HG03039 (cell line): ENCODE measurements at regions not wholly inside any gene's neighbourhood (a gene's known extent, or its start where the extent isn't known, plus 50 kb on each side); places are given as distances from the start of the nearest gene placed in this dataset.
"Not testable (repeated sequence)": the region's sequence is repeated elsewhere in the genome, so short reads cannot be mapped to it uniquely, and the experiment has no call there.

Source experiments
- ATAC-seq: cut with Tn5 transposase; IDR thresholded peaks from one replicate; pipeline ENCODE4 v1.9.1; 2021; ENCODE audit warnings: mild to moderate bottlenecking, moderate library complexity; ENCODE audit not compliant: unreplicated experiment

DNA sequence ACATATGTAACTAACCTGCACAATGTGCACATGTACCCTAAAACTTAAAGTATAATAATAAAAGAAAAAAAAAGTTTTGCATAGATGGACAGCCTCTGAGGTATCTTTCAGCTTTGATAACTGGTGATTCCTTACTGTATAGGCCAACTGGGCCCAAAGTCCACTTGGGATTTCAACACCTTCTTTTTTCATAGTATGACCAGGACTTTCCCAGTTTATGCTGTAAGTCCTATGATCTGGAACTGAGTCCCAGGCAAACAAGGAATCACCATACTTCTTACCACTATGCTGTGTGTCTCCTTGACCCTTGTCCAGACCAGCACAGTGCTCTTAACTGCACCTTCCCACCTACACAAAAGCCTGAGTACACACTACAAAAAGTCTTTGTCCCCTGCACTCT is 205.1 kb upstream of the RBBP8 start:
- ATAC-seq = no peak

DNA sequence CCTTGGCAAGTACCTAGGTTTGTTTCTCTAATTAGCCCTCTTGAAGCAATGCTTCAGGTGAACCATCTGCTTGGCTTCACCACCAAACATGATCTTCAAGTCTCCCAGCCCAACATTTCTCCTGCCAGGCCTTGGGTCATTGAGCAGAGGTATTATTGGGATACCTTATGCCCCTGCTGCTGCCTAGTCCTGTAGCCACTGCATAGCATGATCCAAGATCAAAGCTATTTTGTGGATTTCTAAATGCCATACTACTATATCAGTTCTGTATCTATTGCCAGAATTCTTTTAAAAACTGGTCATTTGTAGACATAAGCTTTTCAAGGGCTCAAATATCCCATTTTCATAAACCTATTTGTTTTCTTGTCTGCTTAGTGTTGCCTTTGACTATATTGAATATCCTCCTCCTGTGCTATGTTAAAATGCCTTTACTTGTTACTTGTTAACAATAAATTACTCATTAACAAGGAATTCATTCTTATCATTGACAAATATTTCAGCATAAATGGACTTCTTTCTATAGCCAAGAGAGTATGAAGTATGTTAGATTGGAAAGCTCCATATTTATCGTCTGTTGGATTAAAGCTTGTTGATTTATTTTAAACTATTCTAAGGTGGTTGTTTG is 204.5 kb upstream of the RBBP8 start:
- ATAC-seq = no peak

DNA sequence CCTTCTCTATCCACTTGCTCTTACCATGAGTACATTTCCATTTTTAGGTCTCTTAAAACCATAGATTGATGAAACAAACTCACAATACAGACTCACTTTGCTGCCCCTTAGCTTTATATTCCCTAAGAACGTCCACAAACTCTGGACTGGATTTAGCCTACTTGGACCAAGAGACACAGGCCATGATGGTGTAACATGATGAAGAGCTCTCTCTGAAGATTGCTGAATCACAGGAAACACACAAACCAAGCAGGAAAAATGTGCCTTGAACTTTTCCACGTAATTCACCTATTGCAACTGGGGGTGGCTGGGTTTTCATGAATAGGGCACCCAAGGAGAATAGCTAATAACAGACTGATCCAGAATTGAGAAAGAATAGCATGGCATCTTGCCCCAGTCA is 201.7 kb upstream of the RBBP8 start:
- ATAC-seq = no peak

DNA sequence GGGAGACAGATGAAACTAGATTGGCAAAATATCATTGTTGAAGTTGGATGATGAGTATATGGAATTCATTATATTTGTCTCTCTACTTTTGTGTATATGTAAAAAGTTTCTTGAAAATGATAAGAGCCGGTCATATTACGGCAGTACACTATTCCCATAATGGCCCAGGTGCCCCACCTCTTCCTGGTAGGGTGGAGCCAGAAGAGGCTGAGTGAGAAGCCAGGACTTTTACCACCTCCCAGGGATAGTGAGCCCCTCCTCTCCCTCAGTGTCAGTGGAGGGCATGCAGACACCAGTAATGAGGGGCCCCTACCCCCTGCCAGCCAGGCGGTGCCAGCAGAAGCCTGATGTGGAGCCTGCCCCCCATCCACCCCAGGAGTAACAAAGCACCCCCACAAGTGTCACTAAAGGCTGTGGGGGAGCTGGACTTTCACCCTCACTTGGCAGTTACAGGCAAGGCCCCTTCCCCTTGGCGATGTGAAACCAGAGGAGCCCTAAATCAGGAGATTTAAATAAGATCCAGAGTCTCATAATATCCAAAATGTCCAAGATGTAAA is 198.9 kb upstream of the RBBP8 start:
- ATAC-seq = no peak

DNA sequence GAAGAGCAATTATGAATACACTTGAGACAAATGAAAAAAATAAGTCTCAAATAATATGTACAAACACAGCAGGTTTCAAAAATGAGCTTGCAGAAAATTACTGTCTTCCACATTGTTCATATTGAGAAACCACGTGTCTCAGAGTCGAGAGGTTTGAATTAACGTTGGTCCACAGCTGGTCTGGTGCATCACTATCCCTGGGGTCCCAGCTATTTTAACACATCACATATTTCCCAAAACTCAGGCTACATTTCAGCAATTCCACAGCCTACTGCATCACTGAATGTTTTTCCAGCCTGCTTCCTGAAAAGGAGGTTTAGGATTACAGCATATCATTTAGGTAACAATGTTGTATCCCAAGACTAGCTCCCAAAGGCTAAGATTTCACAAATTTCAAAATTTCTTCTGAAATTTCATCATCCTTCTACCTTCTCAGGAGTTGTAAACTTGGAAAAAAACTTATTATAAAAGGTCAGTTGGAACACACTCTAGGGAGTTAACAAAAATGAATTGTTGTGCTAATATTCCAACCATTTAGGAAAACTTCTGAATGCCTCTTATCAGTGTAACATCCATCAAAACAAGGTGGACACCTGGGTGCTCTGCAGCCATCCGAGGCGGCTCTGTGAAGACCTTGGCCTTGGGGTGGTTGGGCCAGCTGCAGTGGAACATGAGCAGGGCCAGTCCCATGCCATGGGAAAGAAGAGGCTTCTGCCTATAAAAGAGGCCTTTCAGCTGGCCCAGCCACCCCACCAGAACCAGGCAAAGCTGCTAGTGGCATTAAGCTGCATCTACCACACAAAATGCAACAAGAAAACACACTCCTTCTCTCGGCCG is 198.1 kb upstream of the RBBP8 start:
- ATAC-seq = no peak

DNA sequence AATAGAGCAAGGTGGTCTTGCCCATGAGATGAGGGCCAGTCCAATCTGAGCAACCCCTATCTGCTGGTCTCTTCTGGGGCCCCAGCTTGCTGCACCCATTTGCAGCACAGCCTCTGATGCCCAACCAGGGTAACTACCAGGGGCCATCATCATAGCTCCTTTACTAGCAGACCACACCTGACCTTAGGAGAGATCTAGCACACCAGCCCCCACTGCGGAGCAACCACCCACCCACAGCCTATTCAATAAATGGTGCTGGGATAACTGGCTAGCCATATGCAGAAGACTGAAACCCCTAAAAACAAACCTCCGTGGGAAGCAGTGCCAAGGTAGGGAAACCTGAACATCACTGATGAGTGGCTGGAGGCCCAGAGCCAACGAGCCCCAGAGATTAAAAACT is 196.1 kb upstream of the RBBP8 start:
- ATAC-seq = no peak

DNA sequence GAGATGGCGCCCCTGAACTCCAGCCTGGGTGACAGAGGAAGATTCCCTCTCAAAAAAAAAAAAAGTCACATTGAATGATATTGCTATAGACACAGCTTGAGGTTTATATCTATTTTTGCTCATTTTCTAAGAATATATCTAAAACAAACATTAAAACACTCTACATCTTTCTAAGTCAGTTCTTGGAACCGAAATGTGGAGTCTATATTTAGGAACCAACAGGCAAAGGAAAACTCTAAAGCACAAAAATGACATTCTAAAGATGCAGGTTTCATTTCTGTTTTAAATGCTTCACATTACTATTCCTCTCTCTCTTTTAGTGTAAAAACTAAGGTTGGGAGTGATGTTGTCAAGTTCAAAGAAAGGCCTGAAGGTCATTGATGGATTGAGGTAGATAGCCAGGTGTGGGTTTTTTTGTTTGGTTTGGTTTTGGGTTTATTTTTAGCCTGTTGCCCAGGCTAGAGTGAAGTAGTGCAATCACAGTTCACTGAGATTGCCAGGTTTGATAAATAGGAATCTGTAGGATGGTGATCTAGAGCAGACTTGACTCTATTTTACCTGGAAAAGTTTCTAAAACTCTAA is 194.0 kb upstream of the RBBP8 start:
- ATAC-seq = no peak

DNA sequence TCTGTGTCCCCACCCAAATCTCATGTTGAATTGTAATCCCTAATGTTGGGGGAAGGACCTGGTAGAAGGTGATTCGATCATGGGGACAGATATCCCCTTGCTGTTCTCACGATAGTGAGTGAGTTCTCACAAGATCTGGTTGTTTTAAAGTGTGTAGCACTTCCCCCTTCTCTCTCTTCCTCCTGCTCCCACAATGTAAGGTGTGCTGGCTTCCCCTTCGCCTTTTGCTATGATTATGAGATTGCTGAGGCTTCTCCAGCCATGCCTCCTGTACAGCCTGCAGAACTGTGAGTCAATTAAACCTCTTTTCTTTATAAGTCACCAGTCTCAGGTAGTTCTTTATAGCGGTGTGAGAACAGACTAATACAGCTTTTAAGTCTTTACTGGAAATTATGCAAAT is 193.3 kb upstream of the RBBP8 start:
- no peak for ATAC-seq

DNA sequence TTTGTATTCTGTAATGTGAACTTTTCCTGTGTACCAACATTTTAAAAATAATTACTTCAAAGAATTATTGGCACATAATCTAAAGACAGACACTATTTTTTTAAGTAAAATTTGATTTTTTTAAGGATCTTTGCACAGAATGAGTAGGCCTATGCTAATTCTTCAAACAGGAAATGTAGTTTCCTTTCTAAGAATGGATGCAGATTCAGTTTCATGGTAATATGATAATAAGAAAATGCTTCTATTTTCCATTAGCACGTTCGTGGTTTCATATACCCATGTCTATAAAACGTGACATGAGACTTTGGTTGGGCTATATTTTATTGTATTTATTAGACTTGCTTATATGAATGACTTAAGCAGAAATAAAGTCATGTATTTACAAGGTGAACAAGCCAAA is 191.8 kb upstream of the RBBP8 start:
- ATAC-seq = no peak

DNA sequence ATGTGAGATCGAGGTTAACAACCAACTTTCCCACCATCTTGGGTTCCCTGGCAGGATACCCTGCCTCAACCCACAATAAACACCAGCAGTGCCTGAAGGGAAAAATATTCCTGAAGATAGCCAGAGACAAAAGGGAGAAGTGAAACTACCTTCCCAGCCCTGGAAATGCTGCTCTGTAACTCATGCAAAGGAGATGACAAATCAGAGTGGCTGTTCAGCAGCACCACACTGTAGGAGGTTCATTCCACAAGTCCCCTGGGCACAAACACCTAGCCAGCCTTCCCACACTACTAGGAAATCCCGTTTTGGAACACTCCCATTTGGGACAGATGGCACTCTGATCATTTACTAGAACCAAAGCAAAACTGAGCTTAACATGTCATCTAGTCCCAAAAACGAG is 190.7 kb upstream of the RBBP8 start:
- no peak for ATAC-seq

DNA sequence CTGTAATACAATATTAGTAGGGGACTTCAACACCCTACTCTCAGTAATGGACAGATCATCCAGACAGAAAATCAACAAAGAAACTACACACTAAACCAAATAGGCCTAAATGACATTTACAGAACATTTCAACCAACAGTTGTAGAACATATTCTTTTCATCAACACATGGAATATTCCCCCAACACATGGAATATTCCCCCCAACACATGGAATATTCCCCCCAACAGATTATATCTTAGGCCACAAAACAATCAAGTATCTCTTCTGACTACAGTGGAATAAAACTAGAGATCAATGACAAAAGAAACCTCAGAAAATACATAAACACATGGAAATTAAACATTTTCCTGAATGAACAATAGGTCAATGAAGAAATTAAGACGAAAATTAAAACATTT is 187.2 kb upstream of the RBBP8 start:
- ATAC-seq = no peak

DNA sequence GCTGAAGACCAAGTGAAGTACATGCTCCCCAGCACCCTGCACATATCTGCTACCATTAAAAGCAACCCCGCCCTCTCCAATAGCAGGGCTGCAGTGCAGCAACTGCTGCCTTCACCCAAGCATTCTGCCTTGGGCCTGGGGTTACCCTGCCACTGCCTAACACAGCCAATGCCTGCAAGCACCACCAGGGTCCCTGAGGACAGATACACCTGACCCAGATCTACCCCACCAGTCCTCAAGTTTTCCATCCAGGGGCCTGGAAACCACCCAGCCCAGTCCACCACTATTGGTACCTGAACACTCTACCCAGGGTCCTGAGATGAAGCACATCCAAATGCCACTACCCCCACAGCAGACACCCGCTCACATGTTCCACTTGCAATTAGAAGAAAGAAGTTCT is 181.1 kb upstream of the RBBP8 start:
- ATAC-seq = no peak

DNA sequence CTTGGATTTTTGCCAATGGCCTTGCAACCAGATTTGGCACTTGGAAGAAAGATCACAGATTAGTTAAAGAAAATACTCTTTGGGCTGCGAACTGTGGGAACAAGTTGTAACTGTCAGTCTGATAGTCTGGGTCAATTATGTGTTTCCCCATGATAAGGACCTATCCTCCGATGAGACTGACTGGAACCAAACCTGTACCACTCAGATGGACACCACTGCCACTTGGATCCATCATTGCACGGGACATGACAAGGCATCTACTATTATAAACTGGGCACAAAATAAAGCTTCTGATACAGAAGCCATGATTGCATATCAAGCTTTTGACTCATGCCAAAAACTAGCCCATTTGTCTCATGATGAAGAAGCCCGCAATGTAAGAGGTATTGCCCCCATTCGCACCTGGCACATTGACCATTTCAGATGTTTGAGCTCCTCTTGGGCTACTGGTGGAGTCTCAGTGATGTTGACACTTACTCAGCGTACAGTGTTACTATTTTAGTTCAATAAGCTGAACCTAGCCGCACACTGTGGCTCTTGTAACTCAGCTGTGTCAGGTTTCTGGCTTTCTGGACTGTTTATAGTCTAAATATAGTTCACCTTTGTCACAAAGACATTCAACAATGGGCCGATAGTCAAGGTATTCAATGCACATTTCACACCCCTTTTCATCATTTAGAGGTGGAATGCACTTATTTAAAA is 179.8 kb upstream of the RBBP8 start:
- ATAC-seq = no peak

DNA sequence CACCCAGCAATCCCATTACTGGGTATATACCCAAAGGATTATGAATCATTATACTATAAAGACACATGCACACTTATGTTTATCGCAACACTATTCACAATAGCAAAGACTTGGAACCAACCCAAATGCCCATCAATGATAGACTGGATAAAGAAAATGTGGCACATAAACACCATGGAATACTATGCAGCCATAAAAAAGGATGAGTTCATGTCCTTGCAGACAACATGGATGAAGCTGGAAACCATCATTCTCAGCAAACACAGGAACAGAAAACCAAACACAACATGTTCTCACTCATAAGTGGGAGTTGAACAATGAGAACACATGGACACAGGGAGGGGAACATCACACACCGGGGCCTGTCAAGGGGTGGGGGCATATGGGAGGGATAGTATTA is 169.1 kb upstream of the RBBP8 start:
- ATAC-seq = not testable (repeated sequence)

DNA sequence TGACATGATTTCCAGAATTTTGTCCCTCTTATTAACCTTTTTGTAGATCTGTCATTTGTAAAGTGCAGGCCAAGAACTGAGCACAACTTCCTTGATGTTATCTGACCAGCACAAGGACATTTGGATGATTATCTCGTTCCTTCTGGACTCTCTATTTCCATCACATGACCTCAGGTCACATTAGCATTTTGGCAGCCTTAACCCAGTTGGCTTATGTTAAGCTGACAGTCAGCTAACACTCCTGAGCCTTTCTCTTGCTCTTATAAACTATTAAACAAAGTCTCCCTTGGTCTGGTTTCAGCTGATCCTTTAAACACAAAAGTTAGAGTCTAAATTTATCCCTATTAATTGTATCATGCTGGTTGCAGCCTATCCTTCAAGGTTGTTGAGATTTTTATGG is 167.2 kb upstream of the RBBP8 start:
- no peak for ATAC-seq

DNA sequence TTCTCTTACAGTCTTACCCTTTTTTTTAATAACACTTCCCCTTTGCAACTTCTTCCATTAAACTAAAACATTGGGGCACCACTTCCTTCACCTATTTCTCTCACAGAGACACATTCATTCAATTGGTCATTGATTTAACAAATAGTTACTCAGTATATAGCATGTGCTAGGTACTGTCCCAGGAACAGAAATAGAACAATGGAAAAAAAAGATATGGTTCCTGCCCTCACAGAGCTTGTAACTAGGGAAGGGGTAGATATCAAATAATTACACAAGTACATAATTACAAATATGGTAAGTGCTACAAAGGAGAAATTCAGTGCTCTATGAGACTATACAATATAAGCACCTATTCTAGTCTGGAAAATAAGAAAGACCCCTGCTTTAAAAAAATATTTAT is 165.5 kb upstream of the RBBP8 start:
- no peak for ATAC-seq

DNA sequence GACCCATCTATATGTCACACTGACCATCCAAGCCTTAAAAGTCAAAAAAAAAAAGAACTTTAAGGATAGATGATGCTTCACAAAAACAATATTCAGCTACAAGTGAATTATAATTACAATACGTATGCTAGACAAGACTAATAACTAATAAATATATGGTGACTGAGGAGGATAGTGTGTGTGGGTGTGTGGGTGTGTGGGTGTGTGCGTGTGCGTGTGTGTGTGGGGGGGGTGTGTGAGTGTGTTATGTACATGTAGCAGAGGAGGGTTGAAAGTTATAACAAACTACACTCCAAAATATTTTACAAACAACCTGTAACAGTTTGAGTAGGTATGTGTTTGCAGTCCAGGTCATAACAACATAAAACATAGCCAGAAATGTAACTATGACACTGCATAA is 159.2 kb upstream of the RBBP8 start:
- ATAC-seq = no peak

DNA sequence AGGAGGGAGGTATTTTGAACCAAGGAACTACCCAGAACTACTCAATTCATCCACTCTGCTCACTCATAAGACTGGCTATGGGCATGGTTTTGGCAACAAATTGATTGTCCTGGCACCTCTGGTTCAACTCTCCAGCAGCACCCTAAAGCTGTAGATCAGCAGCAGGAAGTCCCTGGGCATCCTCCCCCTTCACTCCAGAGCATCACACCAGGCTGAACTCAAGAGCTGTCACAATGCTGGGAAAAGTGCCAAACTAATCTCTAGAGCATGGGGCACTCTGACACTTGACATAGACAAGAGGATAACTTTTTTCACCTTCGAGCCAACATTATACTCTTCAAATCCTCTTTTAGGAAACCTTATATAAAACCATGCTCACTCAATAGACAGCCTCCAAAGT is 154.1 kb upstream of the RBBP8 start:
- no peak for ATAC-seq

DNA sequence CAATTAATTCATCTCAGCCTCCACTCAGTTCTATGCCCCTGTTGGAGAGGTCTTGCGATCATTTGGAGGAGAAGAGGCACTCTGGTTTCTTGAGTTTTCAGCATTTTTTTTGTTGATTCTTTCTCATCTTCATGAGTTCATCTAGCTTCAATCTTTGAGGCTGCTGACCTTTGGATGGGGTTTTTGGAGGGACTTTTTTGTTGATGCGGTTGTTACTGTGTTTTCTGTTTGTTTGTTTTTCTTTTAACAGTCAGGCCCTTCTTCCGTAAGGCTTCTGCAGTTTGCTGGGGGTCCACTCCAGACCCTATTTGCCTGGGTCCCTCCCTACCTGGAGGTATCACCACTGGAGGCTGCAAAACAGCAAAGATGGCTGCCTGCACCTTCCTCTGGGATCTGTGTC is 149.9 kb upstream of the RBBP8 start:
- no peak for ATAC-seq

DNA sequence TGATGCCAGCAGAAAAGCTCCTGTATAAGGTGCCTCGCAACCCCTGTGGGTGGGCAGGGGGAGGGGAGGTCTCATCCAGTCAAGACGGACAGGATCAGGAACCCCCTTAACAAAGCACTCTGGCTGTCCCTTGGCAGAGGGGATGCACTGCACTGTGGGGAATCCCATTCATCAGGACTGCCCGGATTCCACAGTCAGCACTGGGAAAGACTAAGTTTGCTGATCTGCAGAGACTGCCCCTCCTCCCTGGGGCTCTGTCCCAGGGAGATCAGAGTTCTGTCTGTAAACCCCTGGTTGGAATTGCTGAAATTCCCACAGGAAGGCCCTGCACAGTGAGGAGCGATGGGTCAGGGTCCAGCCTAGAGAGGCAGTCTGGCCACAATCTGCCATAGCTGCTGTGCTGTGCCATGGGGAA is 149.5 kb upstream of the RBBP8 start:
- ATAC-seq = no peak

DNA sequence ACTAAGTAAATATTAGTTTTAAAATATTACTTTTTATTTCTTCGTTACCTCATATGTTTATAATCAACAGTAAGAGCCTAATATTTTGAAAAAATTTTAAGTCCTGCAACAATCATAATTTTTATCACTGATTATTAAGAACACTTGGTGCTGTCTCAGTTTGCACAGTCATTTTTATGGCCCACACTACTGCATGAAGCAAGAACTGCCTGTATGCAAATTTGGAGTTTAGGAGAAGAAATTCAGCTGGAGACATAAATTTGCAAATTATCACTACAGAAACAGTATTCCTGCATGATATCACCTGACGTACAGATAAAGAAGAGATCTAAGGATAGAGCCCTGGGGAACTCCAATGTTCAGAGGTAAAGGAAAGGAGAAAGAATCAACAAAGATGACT is 144.1 kb upstream of the RBBP8 start:
- no peak for ATAC-seq
